ENCODE measurements at regions not wholly inside any gene's neighbourhood (a gene's known extent, or its start where the extent isn't known, plus 50 kb on each side); places are given as distances from the start of the nearest gene placed in this dataset.

- H3K4me3 ChIP-seq (ENCODE audit: low read depth in 1 of 3, low read length in 3 of 3), result no peak overlapping the region
- no peak overlapping the region for H3K27ac ChIP-seq (ENCODE audit: low read depth in 1 of 2, low read length in 2 of 2)
- 62% methylated on average over 7 of the region's 7 CpGs for WGBS
- no peak for DNase-seq (ENCODE audit: low spot score)
- H3K9ac ChIP-seq (ENCODE audit: low read depth in 1 of 2, low read length in 2 of 2), result no peak overlapping the region
- H3K36me3 ChIP-seq (ENCODE audit: control insufficient read depth in 4 of 4, insufficient read depth in 3 of 4, low read depth in 1 of 4, low read length in 3 of 4), result no peaks in the 10 kb centered on the region
- H3K27me3 ChIP-seq (ENCODE audit: control insufficient read depth in 4 of 4, insufficient read depth in 4 of 4, low read length in 3 of 4), result no peaks in the 10 kb centered on the region
- TF ChIP-seq SP1 (IDR thresholded peaks at IDR 0.05) (no peak), FOXA1 (IDR thresholded peaks at IDR 0.05) (no peak), EGR1 (IDR thresholded peaks at IDR 0.05; ENCODE audit: low read depth in 2 of 2) (no peak), REST (IDR thresholded peaks at IDR 0.05) (no peak), YY1 (IDR thresholded peaks at IDR 0.05) (no peak), HNF4A (conservative IDR thresholded peaks at IDR 0.05) (no peak), CTCF (IDR thresholded peaks at IDR 0.05; ENCODE audit: low read depth, low read length, missing input control) (no peak), NR2F2 (IDR thresholded peaks at IDR 0.05) (no peak), MAX (IDR thresholded peaks at IDR 0.05) (no peak), JUND (IDR thresholded peaks at IDR 0.05) (no peak), RXRA (IDR thresholded peaks at IDR 0.05) (no peak), HNF4G (IDR thresholded peaks at IDR 0.05) (no peak), FOXA2 (IDR thresholded peaks at IDR 0.05) (no peak), GABPA (IDR thresholded peaks at IDR 0.05 in 1 of 2, conservative IDR thresholded peaks at IDR 0.05 in 1 of 2) (no peak), RAD21 (IDR thresholded peaks at IDR 0.05) (no peak), ZBTB33 (IDR thresholded peaks at IDR 0.05) (no peak), TAF1 (conservative IDR thresholded peaks at IDR 0.05) (no peak), ATF3 (IDR thresholded peaks at IDR 0.05) (no peak)
- no peaks in the 10 kb centered on the region for H3K9me3 ChIP-seq (ENCODE audit: control insufficient read depth in 4 of 4, low read length in 3 of 4)
- H3K4me1 ChIP-seq (ENCODE audit: control insufficient read depth in 4 of 4, insufficient read depth in 4 of 4, low read length in 3 of 4), result peaks cover 0 to 6% (median 4%) of the 10 kb centered on the region in 4 donors
Measured at GRCh38 chr4:153131596-153131995, 72.6 kb upstream of the TRIM2 start.
